SH-SY5Y (cell line): ENCODE measurements at regions not wholly inside any gene's neighbourhood (a gene's known extent, or its start where the extent isn't known, plus 50 kb on each side); places are given as distances from the start of the nearest gene placed in this dataset.

Experiments used
- GATA2 ChIP-seq: IDR thresholded peaks from 2 replicates; pipeline ENCODE4 v1.6.1; 2011; ENCODE audit warnings: mild to moderate bottlenecking, low read depth, low read length
- GATA3 ChIP-seq: IDR thresholded peaks from 2 replicates; pipeline ENCODE4 v1.6.1; 2011; ENCODE audit warnings: low read depth, mild to moderate bottlenecking, low read length, moderate library complexity

GRCh38 chr1:189150624-189151023, 1327.0 kb downstream of the BRINP3 start:
- no peak for TF ChIP-seq GATA3
- TF ChIP-seq GATA2, result no peak
